ENCODE measurements at regions not wholly inside any gene's neighbourhood (a gene's known extent, or its start where the extent isn't known, plus 50 kb on each side); places are given as distances from the start of the nearest gene placed in this dataset.

DNA sequence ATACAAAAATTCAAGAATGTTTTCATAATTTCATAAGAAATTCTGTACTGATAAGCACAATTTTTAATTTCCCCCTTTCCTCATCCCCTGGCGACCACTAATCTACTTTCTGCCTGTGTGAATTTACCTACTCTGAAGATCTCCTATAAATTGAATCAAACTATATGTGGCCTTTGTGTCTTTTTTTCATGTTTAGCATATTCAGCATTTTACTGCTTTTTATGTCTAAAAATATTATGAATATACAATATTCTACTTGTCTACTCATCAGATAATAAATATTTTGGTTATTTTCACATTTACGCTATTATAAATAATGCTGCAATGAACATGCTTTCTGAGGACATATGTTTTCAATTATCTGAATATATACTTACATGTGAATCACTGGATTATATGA lies 144.8 kb downstream of the CYLC2 start:
- no peak for DNase-seq (ENCODE audit: extremely low read depth, low read depth)
- no peak for TF ChIP-seq CTCF (IDR thresholded peaks at IDR 0.05; ENCODE audit: low read depth, low read length)

GRCh38 chr9:103152473-103152872 lies 157.3 kb downstream of the CYLC2 start:
- no peak for DNase-seq (ENCODE audit: extremely low read depth, low read depth)
- no peak for TF ChIP-seq CTCF (IDR thresholded peaks at IDR 0.05; ENCODE audit: low read depth, low read length)

- no peak for DNase-seq (ENCODE audit: extremely low read depth, low read depth)
- no peak for TF ChIP-seq CTCF (IDR thresholded peaks at IDR 0.05; ENCODE audit: low read depth, low read length)
Measured at GRCh38 chr9:103167530-103167929, 172.4 kb downstream of the CYLC2 start.

GRCh38 chr9:103168254-103168653 lies 173.1 kb downstream of the CYLC2 start:
- DNase-seq (ENCODE audit: extremely low read depth, low read depth), result no peak
- no peak for TF ChIP-seq CTCF (IDR thresholded peaks at IDR 0.05; ENCODE audit: low read depth, low read length)

DNA sequence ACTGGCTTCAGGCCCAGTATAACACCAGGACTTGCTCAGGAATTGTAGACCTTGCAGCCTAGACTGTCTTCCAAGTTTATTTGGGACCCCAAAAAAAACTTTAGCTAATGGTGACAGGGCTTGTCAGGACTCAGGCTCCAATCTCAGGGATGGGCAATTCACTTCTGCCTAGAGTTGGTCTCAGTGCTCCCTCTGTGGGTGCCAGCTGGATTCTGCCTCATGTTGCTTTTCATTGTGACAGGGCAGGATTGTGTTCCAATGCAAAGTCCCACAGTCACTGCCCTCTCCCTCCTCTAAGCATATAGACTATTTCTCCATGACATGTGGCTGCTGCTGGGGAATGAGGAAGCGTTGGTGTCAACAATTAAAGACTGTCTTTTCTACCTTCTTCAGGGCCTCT lies 174.7 kb downstream of the CYLC2 start:
- no peak for DNase-seq (ENCODE audit: extremely low read depth, low read depth)
- TF ChIP-seq CTCF (IDR thresholded peaks at IDR 0.05; ENCODE audit: low read depth, low read length), result no peak

- DNase-seq (ENCODE audit: extremely low read depth, low read depth), result no peak
- TF ChIP-seq CTCF (IDR thresholded peaks at IDR 0.05; ENCODE audit: low read depth, low read length), result no peak
Measured at GRCh38 chr9:103183701-103184171, 188.6 kb downstream of the CYLC2 start.

DNA sequence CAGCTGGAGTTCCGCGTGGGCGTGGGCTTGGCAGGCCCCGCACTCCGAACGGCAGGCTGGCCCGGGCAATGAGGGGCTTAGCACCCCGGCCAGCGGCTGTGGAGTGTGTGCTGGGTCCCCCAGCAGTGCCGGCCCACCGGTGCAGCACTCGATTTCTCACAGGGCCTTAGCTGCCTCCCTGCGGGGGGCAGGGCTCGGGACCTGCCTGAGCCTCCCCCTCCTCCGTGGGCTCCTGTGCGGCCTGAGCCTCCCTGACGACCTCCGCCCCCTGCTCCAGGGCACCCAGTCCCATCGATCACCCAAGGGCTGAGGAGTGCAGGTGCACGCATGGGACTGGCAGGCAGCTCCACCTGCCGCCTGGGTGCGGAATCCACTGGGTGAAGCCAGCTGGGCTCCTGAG lies 191.8 kb downstream of the CYLC2 start:
- DNase-seq (ENCODE audit: extremely low read depth, low read depth), result no peak
- no peak for TF ChIP-seq CTCF (IDR thresholded peaks at IDR 0.05; ENCODE audit: low read depth, low read length)
